ENCODE measurements at regions not wholly inside any gene's neighbourhood (a gene's known extent, or its start where the extent isn't known, plus 50 kb on each side); places are given as distances from the start of the nearest gene placed in this dataset.

- no peak for TF ChIP-seq POLR2A (IDR thresholded peaks at IDR 0.05)
- no peak for TF ChIP-seq POLR2AphosphoS5 (IDR thresholded peaks at IDR 0.05)
- TF ChIP-seq CTCF (IDR thresholded peaks at IDR 0.05), result no peak
- 50 to 69% methylated on average over 4 of the region's 4 CpGs for WGBS, 2 donors
These were observed 772.7 kb downstream of the PDCD6IP start for GRCh38 chr3:34570916-34571705.

GRCh38 chr3:34571714-34572113 lies 773.3 kb downstream of the PDCD6IP start:
- DNase-seq, result no peak

More at GRCh38 chr3:34570916-34571705, 772.7 kb downstream of the PDCD6IP start:
- Histone ChIP-seq H3K27ac (no peak overlapping the region), H3K4me3 (no peak overlapping the region), H3K4me1 (no peaks in the 10 kb centered on the region), H3K9me3 (no peaks in the 10 kb centered on the region), H3K27me3 (no peaks in the 10 kb centered on the region), H3K36me3 (no peaks in the 10 kb centered on the region)
- intact Hi-C loops (cut with DNase I), result no loop called here
- no peak for DNase-seq

GRCh38 chr3:34575776-34576175 lies 777.3 kb downstream of the PDCD6IP start:
- Histone ChIP-seq H3K27me3 (no peaks in the 10 kb centered on the region), H3K36me3 (no peaks in the 10 kb centered on the region), H3K9me3 (no peaks in the 10 kb centered on the region), H3K4me3 (no peak overlapping the region), H3K4me1 (no peaks in the 10 kb centered on the region), H3K27ac (no peak overlapping the region)
- intact Hi-C loops (cut with DNase I), result no loop called here
- TF ChIP-seq POLR2A (IDR thresholded peaks at IDR 0.05), result no peak
- no peak for TF ChIP-seq EP300 (IDR thresholded peaks at IDR 0.05)
- TF ChIP-seq POLR2AphosphoS5 (IDR thresholded peaks at IDR 0.05), result no peak
- TF ChIP-seq CTCF (IDR thresholded peaks at IDR 0.05), result no peak
- WGBS, 2 donors, result 59 to 69% methylated on average over 3 of the region's 3 CpGs
- no peak for DNase-seq

More at GRCh38 chr3:34571714-34572113, 773.3 kb downstream of the PDCD6IP start:
- Histone ChIP-seq H3K4me1 (no peaks in the 10 kb centered on the region), H3K36me3 (no peaks in the 10 kb centered on the region), H3K9me3 (no peaks in the 10 kb centered on the region), H3K4me3 (no peak overlapping the region), H3K27me3 (no peaks in the 10 kb centered on the region), H3K27ac (no peak overlapping the region)
- intact Hi-C loops (cut with DNase I), result no loop called here
- TF ChIP-seq POLR2A (IDR thresholded peaks at IDR 0.05) (no peak), CTCF (IDR thresholded peaks at IDR 0.05) (no peak), EP300 (IDR thresholded peaks at IDR 0.05) (no peak), POLR2AphosphoS5 (IDR thresholded peaks at IDR 0.05) (no peak)
- WGBS, 2 donors, result 91 to 95% methylated on average over 1 of the region's 1 CpG

GRCh38 chr3:34582055-34582454 lies 783.6 kb downstream of the PDCD6IP start:
- no peak overlapping the region for H3K27ac ChIP-seq
- no peak overlapping the region for H3K4me3 ChIP-seq
- H3K27me3 ChIP-seq, result no peaks in the 10 kb centered on the region
- intact Hi-C loops (cut with DNase I), result no loop called here
- no peak for DNase-seq
- TF ChIP-seq POLR2A (IDR thresholded peaks at IDR 0.05) (no peak), POLR2AphosphoS5 (IDR thresholded peaks at IDR 0.05) (no peak), EP300 (IDR thresholded peaks at IDR 0.05) (no peak), CTCF (IDR thresholded peaks at IDR 0.05) (no peak)
- no peaks in the 10 kb centered on the region for H3K36me3 ChIP-seq
- no peaks in the 10 kb centered on the region for H3K4me1 ChIP-seq
- H3K9me3 ChIP-seq, result no peaks in the 10 kb centered on the region

- DNase-seq, result no peak
- intact Hi-C loops (cut with DNase I), result no loop called here
- Histone ChIP-seq H3K4me3 (no peak overlapping the region), H3K9me3 (peaks cover 0 to 3% (median 0%) of the 10 kb centered on the region in 4 donors), H3K27ac (no peak overlapping the region), H3K4me1 (no peaks in the 10 kb centered on the region), H3K36me3 (no peaks in the 10 kb centered on the region), H3K27me3 (no peaks in the 10 kb centered on the region)
- TF ChIP-seq POLR2A (IDR thresholded peaks at IDR 0.05) (no peak), POLR2AphosphoS5 (IDR thresholded peaks at IDR 0.05) (no peak), EP300 (IDR thresholded peaks at IDR 0.05) (no peak), CTCF (IDR thresholded peaks at IDR 0.05) (no peak)
- WGBS, 2 donors, result 56 to 67% methylated on average over 2 of the region's 2 CpGs
These were observed 785.0 kb downstream of the PDCD6IP start for GRCh38 chr3:34583451-34583850.

Measured in sigmoid colon (tissue), 6 donors.